GM18499 (cell line): ENCODE measurements at regions not wholly inside any gene's neighbourhood (a gene's known extent, or its start where the extent isn't known, plus 50 kb on each side); places are given as distances from the start of the nearest gene placed in this dataset.

Experiments used
- ATAC-seq: cut with Tn5 transposase; IDR thresholded peaks from one replicate; pipeline ENCODE4 v1.9.1; 2021; ENCODE audit warnings: moderate number of reproducible peaks; ENCODE audit not compliant: insufficient read depth, unreplicated experiment

- ATAC-seq: no peak
Observed at GRCh38 chr4:123996718-123997510, 600.3 kb downstream of the SPRY1 start.

DNA sequence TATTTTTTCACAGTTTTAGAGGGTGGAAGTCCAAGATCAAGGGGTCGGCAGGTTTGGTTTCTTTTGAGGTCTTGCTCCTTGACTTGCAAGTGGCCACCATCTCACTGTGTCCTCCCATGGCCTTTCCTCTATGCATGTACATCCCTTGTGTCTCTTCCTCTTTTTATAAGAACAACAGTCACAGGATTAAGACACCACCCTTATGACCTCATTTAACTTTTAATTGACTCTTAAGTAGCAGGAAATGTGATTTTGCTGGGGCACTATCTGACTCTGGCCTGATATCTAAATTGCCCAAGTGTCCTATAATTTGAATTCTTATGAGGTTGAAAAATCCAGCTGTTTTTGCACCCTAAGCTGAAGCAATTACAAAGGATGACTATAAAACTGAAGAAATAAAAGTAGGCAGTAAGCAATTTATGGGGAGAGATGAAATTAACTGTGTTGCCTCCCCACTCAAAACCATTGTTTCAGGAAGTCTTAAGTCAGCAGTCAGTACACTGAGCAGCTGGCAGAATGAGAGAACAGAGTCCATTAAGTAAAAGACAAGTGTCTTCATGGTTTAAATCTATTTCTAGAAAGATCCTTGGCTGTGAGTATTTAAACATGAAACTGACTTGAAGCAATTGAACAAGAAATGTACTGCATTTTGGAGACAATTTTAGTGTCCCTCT lies 601.3 kb downstream of the SPRY1 start:
- no peak for ATAC-seq

DNA sequence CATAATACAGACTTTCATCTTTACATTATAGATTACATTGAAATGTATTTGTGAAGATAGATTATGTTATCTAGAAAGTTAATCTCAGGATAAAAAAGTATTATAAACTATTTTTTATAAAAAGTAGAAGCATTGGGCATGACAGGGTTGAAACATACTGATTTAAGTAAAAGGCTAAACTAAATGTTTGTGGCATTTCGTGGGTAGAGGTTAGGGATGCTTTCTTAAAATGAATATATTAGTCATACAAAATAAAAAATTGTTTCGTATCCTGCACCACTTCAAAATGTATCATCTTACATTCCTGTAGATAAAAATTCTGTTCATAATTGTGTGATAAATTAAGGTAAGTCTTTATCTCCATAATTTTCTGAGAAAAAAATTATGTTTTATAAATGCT lies 603.6 kb downstream of the SPRY1 start:
- ATAC-seq: no peak

DNA sequence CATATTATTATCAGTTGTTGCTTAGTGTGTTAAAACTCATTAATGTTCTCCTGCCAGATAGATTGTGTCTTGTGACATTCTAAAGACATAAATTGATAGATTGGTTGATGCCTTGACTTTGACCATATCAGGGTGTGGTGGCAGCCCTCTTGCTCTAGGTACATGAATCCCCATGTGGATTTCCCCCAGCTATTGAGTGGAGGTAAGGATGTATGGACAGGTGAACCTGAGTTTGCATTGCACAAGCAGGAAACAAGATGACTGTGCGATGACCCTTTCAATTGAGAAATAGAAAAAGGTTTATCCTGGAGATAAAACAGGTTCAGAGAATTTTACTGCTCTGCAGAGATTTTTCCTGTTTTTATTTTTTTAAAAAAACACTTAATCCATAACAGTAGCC lies 619.2 kb downstream of the SPRY1 start:
- ATAC-seq: no peak

DNA sequence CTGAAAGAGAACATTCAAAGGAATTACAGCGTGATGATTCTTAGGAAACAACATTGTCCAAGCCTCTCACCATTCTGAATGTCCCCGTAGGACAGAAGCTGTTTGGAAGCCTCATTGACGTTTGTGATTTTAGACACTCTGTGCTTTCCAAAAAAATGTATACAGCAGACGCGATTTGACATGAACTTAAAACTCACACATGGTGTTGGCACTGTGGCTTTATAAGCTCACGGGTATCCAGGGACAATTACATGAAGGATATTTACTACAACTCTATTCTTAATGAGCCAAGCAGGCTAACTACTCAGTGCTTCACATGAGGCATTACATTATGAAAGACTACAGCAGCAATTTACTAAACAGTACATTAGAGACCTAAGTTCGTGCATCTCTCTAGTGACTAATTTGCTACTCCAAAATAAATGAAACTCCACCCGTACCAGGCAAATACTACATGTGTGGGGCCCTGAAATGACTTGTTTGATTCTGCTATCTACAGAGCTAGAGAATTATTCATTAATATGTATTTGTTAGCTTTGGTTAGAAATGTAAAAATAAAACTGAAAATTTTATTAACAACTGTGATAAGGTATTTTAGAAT lies 620.7 kb downstream of the SPRY1 start:
- ATAC-seq: no peak

DNA sequence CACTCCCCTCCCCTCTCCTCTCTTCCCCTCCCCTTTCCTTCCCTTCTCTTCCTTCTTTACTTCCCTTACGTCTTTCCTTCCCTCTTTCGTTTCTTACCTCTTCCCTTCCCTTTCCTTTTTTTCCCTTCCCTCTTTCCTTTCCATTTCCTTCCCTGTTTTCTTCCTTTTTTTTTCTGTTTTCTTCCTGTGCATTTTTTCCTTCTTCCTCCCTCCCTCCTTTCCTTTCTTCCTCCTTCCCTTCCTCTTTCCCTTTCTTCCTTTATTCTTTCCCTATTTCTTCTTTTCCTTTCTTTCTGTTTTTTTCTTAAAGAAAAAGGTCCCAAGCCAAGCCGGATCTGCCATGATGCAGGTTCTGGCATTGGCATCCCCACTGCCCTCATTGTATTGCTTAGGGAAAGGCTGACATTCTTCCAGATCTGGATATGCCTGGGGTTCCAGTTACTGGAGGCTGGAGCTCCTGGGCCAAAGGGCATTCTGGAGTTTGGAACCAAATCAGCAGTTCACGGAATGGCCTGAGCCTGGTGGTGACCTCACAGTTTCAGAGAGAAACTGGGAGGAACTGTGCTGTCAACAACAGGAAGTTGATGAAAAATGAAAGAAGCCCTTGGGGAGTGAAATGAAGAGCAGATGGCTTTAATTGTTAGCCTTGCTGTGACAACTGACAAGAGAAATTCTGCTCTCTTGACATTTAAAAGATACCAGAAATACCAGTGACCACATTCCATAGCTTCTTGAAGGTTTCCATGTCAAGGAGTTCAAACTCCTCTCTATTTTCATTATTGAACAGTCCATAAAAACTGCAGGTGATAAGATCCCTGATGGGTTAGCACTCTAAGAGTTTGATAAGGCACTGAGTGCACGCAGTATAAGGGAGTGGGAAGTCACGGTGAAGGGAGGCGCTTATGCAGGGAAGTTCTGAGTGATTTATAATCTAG lies 622.1 kb downstream of the SPRY1 start:
- peak; percentile 100 for ATAC-seq

GRCh38 chr4:124019749-124020549 lies 623.4 kb downstream of the SPRY1 start:
- ATAC-seq: no peak

- ATAC-seq: no peak
Observed at GRCh38 chr4:124025000-124025399, 628.4 kb downstream of the SPRY1 start.

DNA sequence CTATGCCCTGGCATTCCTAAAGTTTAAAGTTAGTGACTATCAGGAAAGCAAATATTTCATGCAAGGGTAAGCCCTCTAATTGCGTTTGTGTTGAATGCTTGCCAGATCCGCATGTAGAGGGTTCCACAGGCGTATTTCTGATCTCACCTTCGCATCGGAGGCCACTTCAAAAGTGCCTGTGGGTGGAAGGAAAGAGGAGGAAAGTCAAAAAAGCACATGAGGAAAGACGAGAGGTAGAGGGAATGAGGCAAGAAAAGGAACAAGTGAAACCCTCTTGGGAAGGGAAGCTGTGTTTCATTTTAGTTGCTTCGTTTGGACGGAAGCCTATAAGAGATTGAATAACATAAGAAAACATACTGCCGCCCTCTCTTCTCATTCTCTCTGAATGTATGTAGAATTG lies 628.8 kb downstream of the SPRY1 start:
- ATAC-seq: no peak

DNA sequence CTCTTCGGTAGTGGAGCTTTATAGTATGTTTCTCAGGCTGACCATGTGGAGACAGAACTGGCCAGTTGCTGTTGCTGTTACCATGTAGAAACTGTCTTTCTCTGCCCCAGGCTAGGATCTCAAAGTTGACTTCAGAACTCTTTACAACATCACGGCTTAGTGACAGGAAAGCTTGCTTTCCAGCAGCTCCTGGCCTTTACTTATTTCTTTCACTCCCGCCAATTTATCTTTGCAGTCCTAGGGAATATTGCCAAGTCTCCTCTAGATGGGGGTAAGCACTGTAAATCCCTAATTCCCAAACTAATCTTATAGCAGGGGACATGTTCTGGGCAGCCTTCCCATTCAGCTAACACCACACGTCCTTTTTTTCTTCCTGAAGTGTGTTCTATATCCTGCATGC lies 631.6 kb downstream of the SPRY1 start:
- ATAC-seq: no peak

DNA sequence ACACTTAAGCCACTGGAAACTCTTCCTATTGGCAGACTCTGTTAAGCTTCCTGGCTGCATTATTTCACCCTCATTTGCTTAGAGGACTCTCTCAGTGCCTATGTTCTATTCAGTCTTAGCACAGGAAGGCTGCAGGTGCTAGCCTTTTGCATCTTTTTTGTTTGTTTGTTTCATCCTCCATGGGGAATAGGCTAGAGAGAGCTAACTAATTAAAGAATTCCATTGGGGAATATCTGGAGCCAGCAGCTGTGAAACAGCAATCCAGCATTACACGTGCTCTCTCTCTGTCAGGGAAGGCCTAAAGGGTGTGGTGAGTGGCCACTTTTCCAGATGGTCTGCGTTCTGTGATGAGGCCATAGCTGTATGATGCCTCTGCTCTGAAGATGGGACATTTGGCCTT lies 633.6 kb downstream of the SPRY1 start:
- no peak for ATAC-seq

DNA sequence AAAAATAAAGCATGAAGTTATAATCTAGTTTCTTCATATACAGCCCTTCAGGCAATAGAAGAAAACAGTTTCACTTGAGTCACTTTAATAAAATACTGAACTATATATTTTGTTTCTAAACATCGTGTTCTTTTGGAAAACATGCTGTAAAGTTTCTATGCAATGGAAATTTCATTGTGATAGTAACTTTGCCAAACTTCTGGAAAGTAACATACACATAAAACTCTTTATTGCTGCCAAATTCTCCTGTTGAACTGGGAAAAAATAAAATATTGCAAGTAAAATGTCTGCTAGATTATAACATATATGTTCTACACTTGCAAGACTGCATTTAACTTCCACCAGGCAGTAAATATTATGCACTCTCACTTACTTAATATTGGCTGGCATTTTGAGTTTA lies 635.4 kb downstream of the SPRY1 start:
- ATAC-seq: no peak

GRCh38 chr4:124035364-124036041 lies 638.9 kb downstream of the SPRY1 start:
- ATAC-seq: no peak

- ATAC-seq: no peak
Observed at GRCh38 chr4:124037236-124037635, 640.6 kb downstream of the SPRY1 start.

DNA sequence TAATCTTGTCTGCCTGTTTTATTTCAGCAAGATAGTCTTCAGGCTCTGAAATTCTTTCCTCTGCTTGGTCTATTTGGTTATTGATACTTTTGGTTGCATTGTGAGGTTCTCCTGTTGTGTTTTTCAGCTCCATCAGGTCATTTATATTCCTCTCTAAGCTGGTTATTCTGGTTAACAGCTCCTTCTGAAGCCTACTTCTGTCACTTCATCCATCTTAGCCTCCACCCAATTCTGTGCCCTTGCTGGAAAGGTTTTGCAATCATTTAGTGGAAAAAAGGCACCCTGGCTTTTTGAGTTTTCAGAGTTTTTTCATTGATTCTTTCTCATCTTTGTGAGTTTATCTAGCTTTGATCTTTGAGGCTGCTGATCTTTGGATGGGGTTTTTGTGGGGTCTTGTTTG lies 647.7 kb downstream of the SPRY1 start:
- ATAC-seq: no peak

DNA sequence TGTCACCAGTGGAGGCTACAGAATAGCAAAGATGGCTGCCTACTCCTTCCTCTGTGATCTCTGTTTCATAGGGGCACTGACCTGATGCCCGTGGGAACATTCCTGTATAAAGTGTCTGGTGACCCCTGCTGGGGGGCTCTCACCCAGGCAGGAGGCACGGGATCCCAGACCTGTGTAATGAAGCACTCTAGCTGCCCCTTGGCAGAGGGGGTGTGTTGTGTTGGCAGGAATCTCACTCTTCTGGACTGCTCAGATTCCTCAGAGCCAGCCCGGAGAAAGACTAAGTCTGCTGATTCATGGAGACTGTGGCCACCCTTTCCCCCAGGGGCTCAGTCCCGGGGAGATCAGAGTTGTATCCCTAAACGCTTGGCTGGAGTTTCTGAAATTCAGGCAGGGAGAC lies 648.3 kb downstream of the SPRY1 start:
- no peak for ATAC-seq

DNA sequence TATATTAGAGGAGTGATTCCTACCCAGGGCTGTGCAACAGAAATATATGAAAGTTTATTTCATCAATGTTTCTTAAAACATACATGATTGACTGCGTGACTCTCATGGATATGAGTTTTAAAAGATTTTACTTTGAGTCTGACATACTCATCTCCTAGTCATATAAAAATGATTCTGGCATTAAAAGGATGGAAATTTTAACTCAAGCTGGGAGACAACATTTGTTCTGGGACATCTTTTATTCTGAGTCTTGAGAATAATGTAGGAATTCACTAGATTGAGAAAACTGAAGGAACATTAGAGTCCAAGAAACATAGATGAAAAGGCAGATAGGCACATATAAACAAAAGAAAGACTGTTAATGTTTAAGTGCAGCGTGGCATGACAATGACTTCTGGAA lies 649.6 kb downstream of the SPRY1 start:
- no peak for ATAC-seq

- no peak for ATAC-seq
Observed at GRCh38 chr4:124053872-124054538, 657.4 kb downstream of the SPRY1 start.

DNA sequence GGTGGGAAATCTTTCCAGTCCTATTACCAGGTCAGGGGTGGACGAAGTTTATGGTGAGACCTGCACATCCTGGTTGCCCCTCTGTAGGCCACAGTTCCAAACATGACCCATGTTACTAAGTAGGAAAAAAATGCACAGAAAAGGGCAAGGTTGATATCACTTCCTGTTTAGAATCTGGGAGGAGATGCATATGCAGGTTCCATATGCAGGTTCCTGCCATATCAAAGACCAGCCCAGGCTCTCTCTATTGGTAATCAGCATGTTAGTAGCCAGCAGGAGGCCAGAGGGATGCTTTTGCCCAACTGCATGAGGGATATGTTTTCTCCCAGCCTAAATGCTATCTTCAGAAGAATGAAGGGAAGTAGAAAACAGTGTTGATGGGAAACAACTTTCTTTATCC lies 657.2 kb downstream of the ANKRD50 start:
- no peak for ATAC-seq
